Fibroblast of lung (primary cell): ENCODE measurements at regions not wholly inside any gene's neighbourhood (a gene's known extent, or its start where the extent isn't known, plus 50 kb on each side); places are given as distances from the start of the nearest gene placed in this dataset.

Experiments
- DNase-seq, 2 donors: peaks; one replicate each; pipeline versions ENCODE4 v3.0.0 to v3.0.0-alpha.2; 2010; ENCODE audit warnings: low read depth in 2 of 2
- H2AFZ ChIP-seq: 2 replicates; pipeline ENCODE4 v1.5.1; 2012; ENCODE audit warnings: low read length, control low read depth, inconsistent platforms
- H3K27ac ChIP-seq: 2 replicates; pipeline ENCODE4 v1.5.1; 2011; ENCODE audit warnings: low read length, control low read depth; ENCODE audit not compliant: insufficient read depth
- H3K27me3 ChIP-seq: 2 replicates; pipeline ENCODE4 v1.5.1; 2011; ENCODE audit warnings: mild to moderate bottlenecking, low read length; ENCODE audit not compliant: control insufficient read depth, insufficient read depth
- H3K36me3 ChIP-seq: 2 replicates; pipeline ENCODE4 v1.5.1; 2011; ENCODE audit warnings: low read length; ENCODE audit not compliant: control insufficient read depth, insufficient read depth
- H3K4me1 ChIP-seq: 2 replicates; pipeline ENCODE4 v1.5.1; 2011; ENCODE audit warnings: low read length; ENCODE audit not compliant: control insufficient read depth, insufficient read depth; ENCODE audit errors: extremely low read depth
- H3K4me2 ChIP-seq: 2 replicates; pipeline ENCODE4 v1.5.1; 2011; ENCODE audit warnings: low read length, control low read depth; ENCODE audit not compliant: insufficient read depth; ENCODE audit errors: extremely low read depth
- H3K4me3 ChIP-seq, 4 experiments: fragments of 200-600 bp in 1 of 4; sonication (generic) in 1 of 4; replicated peaks in 1 of 4; 2 replicates each; pipeline ENCODE4 v1.5.1; 2011 to 2016; ENCODE audit warnings: low read length in 4 of 4, low read depth in 3 of 4, mild to moderate bottlenecking in 3 of 4, control low read depth in 2 of 4, inconsistent platforms in 1 of 4, mixed read lengths in 1 of 4; ENCODE audit not compliant: insufficient read depth in 1 of 4; ENCODE audit errors: control extremely low read depth in 1 of 4
- H3K79me2 ChIP-seq: 2 replicates; pipeline ENCODE4 v1.5.1; 2012; ENCODE audit warnings: mild to moderate bottlenecking, low read length, inconsistent platforms; ENCODE audit not compliant: control insufficient read depth, insufficient read depth
- H3K9ac ChIP-seq: 2 replicates; pipeline ENCODE4 v1.5.1; 2011; ENCODE audit warnings: mild to moderate bottlenecking, low read length, control low read depth; ENCODE audit not compliant: insufficient read depth
- H3K9me3 ChIP-seq: 2 replicates; pipeline ENCODE4 v1.5.1; 2012; ENCODE audit warnings: low read depth, low read length; ENCODE audit not compliant: control insufficient read depth, insufficient read depth
- H4K20me1 ChIP-seq: 2 replicates; pipeline ENCODE4 v1.5.1; 2011; ENCODE audit warnings: low read length; ENCODE audit not compliant: control insufficient read depth, insufficient read depth; ENCODE audit errors: extremely low read depth
- CTCF ChIP-seq, 2 donors: IDR thresholded peaks in 1 of 2; conservative IDR thresholded peaks in 1 of 2; 1 replicate in 1 of 2; 2 replicates in 1 of 2; pipeline ENCODE4 v1.5.1; 2011 to 2012; ENCODE audit warnings: low read length in 2 of 2, control low read depth in 1 of 2, inconsistent platforms in 1 of 2, low read depth in 1 of 2, mild to moderate bottlenecking in 1 of 2
- EZH2 ChIP-seq: IDR thresholded peaks from 2 replicates; pipeline ENCODE4 v1.5.1; 2012; ENCODE audit warnings: low read length, control low read depth, mild to moderate bottlenecking; ENCODE audit errors: missing control alignments

GRCh38 chr1:14420686-14421085 is 177.8 kb upstream of the KAZN start:
- TF ChIP-seq CTCF (conservative IDR thresholded peaks at IDR 0.05 in 1 of 2, IDR thresholded peaks at IDR 0.05 in 1 of 2; ENCODE audit: low read depth in 1 of 2, low read length in 2 of 2) (no peak), EZH2 (no peak)
- Histone ChIP-seq H3K9me3 (no peaks in the 10 kb centered on the region), H2AFZ (no peak overlapping the region), H4K20me1 (no peaks in the 10 kb centered on the region), H3K4me1 (no peaks in the 10 kb centered on the region), H3K9ac (no peak overlapping the region), H3K27me3 (no peaks in the 10 kb centered on the region), H3K79me2 (no peaks in the 10 kb centered on the region), H3K36me3 (no peaks in the 10 kb centered on the region), H3K4me2 (no peak overlapping the region), H3K4me3 (no peak overlapping the region), H3K27ac (no peak overlapping the region)
- no peak for DNase-seq

- H3K9ac ChIP-seq: no peak overlapping the region
- H2AFZ ChIP-seq: no peak overlapping the region
- no peaks in the 10 kb centered on the region for H3K36me3 ChIP-seq
- no peaks in the 10 kb centered on the region for H3K79me2 ChIP-seq
- no peaks in the 10 kb centered on the region for H3K4me1 ChIP-seq
- TF ChIP-seq CTCF (conservative IDR thresholded peaks at IDR 0.05 in 1 of 2, IDR thresholded peaks at IDR 0.05 in 1 of 2; ENCODE audit: low read depth in 1 of 2, low read length in 2 of 2): no peak
- no peak for TF ChIP-seq EZH2
- H4K20me1 ChIP-seq: no peaks in the 10 kb centered on the region
- no peaks in the 10 kb centered on the region for H3K9me3 ChIP-seq
- H3K4me2 ChIP-seq: no peak overlapping the region
- H3K4me3 ChIP-seq: no peak overlapping the region
- DNase-seq: no peak
- no peak overlapping the region for H3K27ac ChIP-seq
- H3K27me3 ChIP-seq: no peaks in the 10 kb centered on the region
These were observed 177.0 kb upstream of the KAZN start for GRCh38 chr1:14421295-14421976.

- Histone ChIP-seq H3K27ac (no peak overlapping the region), H4K20me1 (no peaks in the 10 kb centered on the region), H3K9ac (no peak overlapping the region), H3K27me3 (no peaks in the 10 kb centered on the region), H2AFZ (no peak overlapping the region), H3K79me2 (no peaks in the 10 kb centered on the region), H3K36me3 (no peaks in the 10 kb centered on the region), H3K4me1 (no peaks in the 10 kb centered on the region), H3K4me3 (no peak overlapping the region), H3K9me3 (no peaks in the 10 kb centered on the region), H3K4me2 (no peak overlapping the region)
- TF ChIP-seq EZH2 (no peak), CTCF (conservative IDR thresholded peaks at IDR 0.05 in 1 of 2, IDR thresholded peaks at IDR 0.05 in 1 of 2; ENCODE audit: low read depth in 1 of 2, low read length in 2 of 2) (no peak)
- no peak for DNase-seq
These were observed 176.4 kb upstream of the KAZN start for GRCh38 chr1:14421977-14422609.
